KMS-11 (cell line): ENCODE measurements at regions not wholly inside any gene's neighbourhood (a gene's known extent, or its start where the extent isn't known, plus 50 kb on each side); places are given as distances from the start of the nearest gene placed in this dataset.

Experiments used
- H2AFZ ChIP-seq: fragments of 200-600 bp; sonication (generic); 2 replicates; pipeline ENCODE4 v1.6.1; 2016; ENCODE audit warnings: antibody characterized with exemption, mixed run types, low read depth
- H3K27ac ChIP-seq: fragments of 200-600 bp; sonication (generic); 2 replicates; pipeline ENCODE4 v1.6.1; 2016; ENCODE audit warnings: mild to moderate bottlenecking, mixed run types
- H3K27me3 ChIP-seq: fragments of 200-600 bp; sonication (generic); 2 replicates; pipeline ENCODE4 v1.6.1; 2017; ENCODE audit warnings: mild to moderate bottlenecking, low read depth, mixed run types, moderate library complexity; ENCODE audit not compliant: insufficient read depth
- H3K36me3 ChIP-seq: fragments of 200-600 bp; sonication (generic); 2 replicates; pipeline ENCODE4 v1.6.1; 2017; ENCODE audit warnings: mild to moderate bottlenecking, mixed run types; ENCODE audit not compliant: insufficient read depth
- H3K4me1 ChIP-seq: fragments of 200-600 bp; sonication (generic); 2 replicates; pipeline ENCODE4 v1.6.1; 2016; ENCODE audit warnings: mild to moderate bottlenecking, low read depth, mixed run types; ENCODE audit not compliant: poor library complexity, severe bottlenecking
- H3K4me2 ChIP-seq: fragments of 200-600 bp; sonication (generic); 2 replicates; pipeline ENCODE4 v1.7.0; 2016; ENCODE audit warnings: mild to moderate bottlenecking, mixed run types
- H3K4me3 ChIP-seq: fragments of 200-600 bp; sonication (generic); IDR thresholded peaks from 2 replicates; pipeline ENCODE4 v1.6.1; 2017; ENCODE audit warnings: low read depth, low read length, mixed read lengths; ENCODE audit not compliant: insufficient read depth
- H3K79me2 ChIP-seq: fragments of 200-600 bp; sonication (generic); 2 replicates; pipeline ENCODE4 v1.6.1; 2016; ENCODE audit warnings: low read depth, mixed run types; ENCODE audit not compliant: insufficient read depth
- H3K9ac ChIP-seq: fragments of 200-600 bp; sonication (generic); 2 replicates; pipeline ENCODE4 v1.6.1; 2016; ENCODE audit warnings: mild to moderate bottlenecking, mixed run types
- H4K20me1 ChIP-seq: fragments of 200-600 bp; sonication (generic); 2 replicates; pipeline ENCODE4 v1.6.1; 2016; ENCODE audit warnings: mild to moderate bottlenecking, mixed run types; ENCODE audit not compliant: insufficient read depth
- CTCF ChIP-seq: fragments of 200-600 bp; sonication (generic); conservative IDR thresholded peaks from 2 replicates; pipeline ENCODE4 v1.6.1; 2017; ENCODE audit warnings: low read depth, mild to moderate bottlenecking, antibody characterized with exemption, low read length, moderate library complexity, mixed read lengths

- Histone ChIP-seq H3K9ac (no peak overlapping the region), H3K36me3 (no peaks in the 10 kb centered on the region), H3K4me1 (no peaks in the 10 kb centered on the region), H3K4me2 (no peak overlapping the region), H3K27ac (no peak overlapping the region), H2AFZ (no peak overlapping the region), H3K27me3 (no peaks in the 10 kb centered on the region), H4K20me1 (no peaks in the 10 kb centered on the region), H3K79me2 (no peaks in the 10 kb centered on the region), H3K4me3 (no peak overlapping the region)
- no peak for TF ChIP-seq CTCF
Observed at GRCh38 chr18:73551211-73551610, 596.4 kb downstream of the FBXO15 start.

- H3K4me1 ChIP-seq = no peaks in the 10 kb centered on the region
- no peak overlapping the region for H3K27ac ChIP-seq
- H3K79me2 ChIP-seq = no peaks in the 10 kb centered on the region
- no peak overlapping the region for H3K9ac ChIP-seq
- no peak for TF ChIP-seq CTCF
- no peaks in the 10 kb centered on the region for H3K27me3 ChIP-seq
- no peak overlapping the region for H2AFZ ChIP-seq
- H3K4me2 ChIP-seq = no peak overlapping the region
- no peak overlapping the region for H3K4me3 ChIP-seq
- H3K36me3 ChIP-seq = no peaks in the 10 kb centered on the region
- H4K20me1 ChIP-seq = no peaks in the 10 kb centered on the region
Observed at GRCh38 chr18:73549236-73549635, 598.4 kb downstream of the FBXO15 start.

- H3K36me3 ChIP-seq = no peaks in the 10 kb centered on the region
- no peaks in the 10 kb centered on the region for H3K79me2 ChIP-seq
- H3K27ac ChIP-seq = no peak overlapping the region
- no peaks in the 10 kb centered on the region for H4K20me1 ChIP-seq
- no peaks in the 10 kb centered on the region for H3K4me1 ChIP-seq
- H3K27me3 ChIP-seq = no peaks in the 10 kb centered on the region
- no peak overlapping the region for H3K9ac ChIP-seq
- TF ChIP-seq CTCF = no peak
- no peak overlapping the region for H2AFZ ChIP-seq
- H3K4me2 ChIP-seq = no peak overlapping the region
- no peak overlapping the region for H3K4me3 ChIP-seq
Observed at GRCh38 chr18:73545472-73545871, 602.2 kb downstream of the FBXO15 start.

- Histone ChIP-seq H3K27me3 (no peaks in the 10 kb centered on the region), H3K4me2 (no peak overlapping the region), H3K4me3 (no peak overlapping the region), H3K27ac (no peak overlapping the region), H2AFZ (no peak overlapping the region), H3K36me3 (no peaks in the 10 kb centered on the region), H3K9ac (no peak overlapping the region), H3K79me2 (no peaks in the 10 kb centered on the region), H4K20me1 (no peaks in the 10 kb centered on the region), H3K4me1 (no peaks in the 10 kb centered on the region)
- no peak for TF ChIP-seq CTCF
Observed at GRCh38 chr18:73544617-73545016, 603.0 kb downstream of the FBXO15 start.

GRCh38 chr18:73544032-73544431 lies 603.6 kb downstream of the FBXO15 start:
- Histone ChIP-seq H3K27ac (no peak overlapping the region), H4K20me1 (no peaks in the 10 kb centered on the region), H3K4me3 (no peak overlapping the region), H2AFZ (no peak overlapping the region), H3K9ac (no peak overlapping the region), H3K27me3 (no peaks in the 10 kb centered on the region), H3K79me2 (no peaks in the 10 kb centered on the region), H3K4me1 (no peaks in the 10 kb centered on the region), H3K36me3 (no peaks in the 10 kb centered on the region), H3K4me2 (no peak overlapping the region)
- no peak for TF ChIP-seq CTCF
